ENCODE measurements at regions not wholly inside any gene's neighbourhood (a gene's known extent, or its start where the extent isn't known, plus 50 kb on each side); places are given as distances from the start of the nearest gene placed in this dataset.

GRCh38 chr2:107006836-107007235, 120.9 kb upstream of the ST6GAL2 start:
- Histone ChIP-seq H3K9me3 (ENCODE audit: control insufficient read depth in 1 of 2, low read length in 2 of 2) (no peaks in the 10 kb centered on the region), H3K36me3 (ENCODE audit: insufficient read depth, low read length) (no peaks in the 10 kb centered on the region), H3K4me1 (ENCODE audit: insufficient read depth, low read length) (no peaks in the 10 kb centered on the region), H3K4me3 (ENCODE audit: low read length in 2 of 2) (no peak overlapping the region), H3K27me3 (ENCODE audit: insufficient read depth, low read length) (no peaks in the 10 kb centered on the region), H3K27ac (ENCODE audit: low read depth, low read length) (no peak overlapping the region)
- intact Hi-C loops (cut with micrococcal nuclease) = no loop called here
- ChIA-PET POLR2A (ENCODE audit: partially characterized antibody) (no interaction called here), CTCF (ENCODE audit: partially characterized antibody) (no interaction called here)
- H3K27ac Mint-ChIP-seq = no peak overlapping the region
- H3K9me3 Mint-ChIP-seq = peaks cover 0 to 7% (median 3%) of the 10 kb centered on the region in 8 donors
- no peaks in the 10 kb centered on the region for H3K36me3 Mint-ChIP-seq
- no peaks in the 10 kb centered on the region for H3K4me1 Mint-ChIP-seq
- no peak overlapping the region for H3K4me3 Mint-ChIP-seq
- H3K27me3 Mint-ChIP-seq = no peaks in the 10 kb centered on the region
- DNase-seq = no peak

- POLR2A ChIA-PET (ENCODE audit: partially characterized antibody) = no interaction called here
- Mint-ChIP-seq H3K27me3 (no peaks in the 10 kb centered on the region), H3K9me3 (peaks cover 0 to 7% (median 3%) of the 10 kb centered on the region in 8 donors), H3K36me3 (no peaks in the 10 kb centered on the region), H3K4me1 (no peaks in the 10 kb centered on the region), H3K4me3 (no peak overlapping the region), H3K27ac (no peak overlapping the region)
- Histone ChIP-seq H3K27me3 (ENCODE audit: insufficient read depth, low read length) (no peaks in the 10 kb centered on the region), H3K9me3 (ENCODE audit: control insufficient read depth in 1 of 2, low read length in 2 of 2) (no peaks in the 10 kb centered on the region), H3K4me3 (ENCODE audit: low read length in 2 of 2) (no peak overlapping the region), H3K27ac (ENCODE audit: low read depth, low read length) (no peak overlapping the region), H3K4me1 (ENCODE audit: insufficient read depth, low read length) (no peaks in the 10 kb centered on the region), H3K36me3 (ENCODE audit: insufficient read depth, low read length) (no peaks in the 10 kb centered on the region)
- intact Hi-C loops (cut with micrococcal nuclease) = no loop called here
- DNase-seq = no peak
- CTCF ChIA-PET (ENCODE audit: partially characterized antibody) = no interaction called here
These were observed 122.0 kb upstream of the ST6GAL2 start for GRCh38 chr2:107007927-107008326.

- Mint-ChIP-seq H3K4me3 (no peak overlapping the region), H3K9me3 (peaks cover 0 to 6% (median 3%) of the 10 kb centered on the region in 8 donors), H3K27ac (no peak overlapping the region), H3K4me1 (no peaks in the 10 kb centered on the region), H3K27me3 (no peaks in the 10 kb centered on the region), H3K36me3 (no peaks in the 10 kb centered on the region)
- Histone ChIP-seq H3K27ac (ENCODE audit: low read depth, low read length) (no peak overlapping the region), H3K27me3 (ENCODE audit: insufficient read depth, low read length) (no peaks in the 10 kb centered on the region), H3K36me3 (ENCODE audit: insufficient read depth, low read length) (no peaks in the 10 kb centered on the region), H3K4me3 (ENCODE audit: low read length in 2 of 2) (no peak overlapping the region), H3K9me3 (ENCODE audit: control insufficient read depth in 1 of 2, low read length in 2 of 2) (no peaks in the 10 kb centered on the region), H3K4me1 (ENCODE audit: insufficient read depth, low read length) (no peaks in the 10 kb centered on the region)
- no peak for DNase-seq
- intact Hi-C loops (cut with micrococcal nuclease) = no loop called here
- ChIA-PET CTCF (ENCODE audit: partially characterized antibody) (no interaction called here), POLR2A (ENCODE audit: partially characterized antibody) (no interaction called here)
These were observed 122.9 kb upstream of the ST6GAL2 start for GRCh38 chr2:107008843-107009242.

GRCh38 chr2:107009275-107009674, 123.3 kb upstream of the ST6GAL2 start:
- Mint-ChIP-seq H3K36me3 (no peaks in the 10 kb centered on the region), H3K27ac (no peak overlapping the region), H3K4me3 (no peak overlapping the region), H3K27me3 (no peaks in the 10 kb centered on the region), H3K9me3 (peaks cover 0 to 6% (median 3%) of the 10 kb centered on the region in 8 donors), H3K4me1 (no peaks in the 10 kb centered on the region)
- H3K4me3 ChIP-seq (ENCODE audit: low read length in 2 of 2) = no peak overlapping the region
- POLR2A ChIA-PET (ENCODE audit: partially characterized antibody) = no interaction called here
- no peak for DNase-seq
- no peaks in the 10 kb centered on the region for H3K36me3 ChIP-seq (ENCODE audit: insufficient read depth, low read length)
- no peaks in the 10 kb centered on the region for H3K9me3 ChIP-seq (ENCODE audit: control insufficient read depth in 1 of 2, low read length in 2 of 2)
- intact Hi-C loops (cut with micrococcal nuclease) = no loop called here
- H3K27ac ChIP-seq (ENCODE audit: low read depth, low read length) = no peak overlapping the region
- H3K4me1 ChIP-seq (ENCODE audit: insufficient read depth, low read length) = no peaks in the 10 kb centered on the region
- H3K27me3 ChIP-seq (ENCODE audit: insufficient read depth, low read length) = no peaks in the 10 kb centered on the region
- CTCF ChIA-PET (ENCODE audit: partially characterized antibody) = no interaction called here

GRCh38 chr2:107012714-107013306, 126.8 kb upstream of the ST6GAL2 start:
- Mint-ChIP-seq H3K9me3 (peaks cover 0 to 6% (median 3%) of the 10 kb centered on the region in 8 donors), H3K27me3 (no peaks in the 10 kb centered on the region), H3K27ac (no peak overlapping the region), H3K36me3 (no peaks in the 10 kb centered on the region), H3K4me3 (no peak overlapping the region), H3K4me1 (no peaks in the 10 kb centered on the region)
- no peak for DNase-seq
- ChIA-PET CTCF (ENCODE audit: partially characterized antibody) (no interaction called here), POLR2A (ENCODE audit: partially characterized antibody) (no interaction called here)
- H3K9me3 ChIP-seq (ENCODE audit: control insufficient read depth in 1 of 2, low read length in 2 of 2) = no peaks in the 10 kb centered on the region
- no peaks in the 10 kb centered on the region for H3K36me3 ChIP-seq (ENCODE audit: insufficient read depth, low read length)
- no peaks in the 10 kb centered on the region for H3K27me3 ChIP-seq (ENCODE audit: insufficient read depth, low read length)
- H3K4me3 ChIP-seq (ENCODE audit: low read length in 2 of 2) = no peak overlapping the region
- H3K4me1 ChIP-seq (ENCODE audit: insufficient read depth, low read length) = no peaks in the 10 kb centered on the region
- intact Hi-C loops (cut with micrococcal nuclease) = no loop called here
- H3K27ac ChIP-seq (ENCODE audit: low read depth, low read length) = no peak overlapping the region

GRCh38 chr2:107013884-107014283, 127.9 kb upstream of the ST6GAL2 start:
- H3K27me3 Mint-ChIP-seq = no peaks in the 10 kb centered on the region

GRCh38 chr2:107018366-107018765, 132.4 kb upstream of the ST6GAL2 start:
- no peaks in the 10 kb centered on the region for H3K4me1 ChIP-seq (ENCODE audit: insufficient read depth, low read length)
- no peak overlapping the region for H3K4me3 Mint-ChIP-seq
- peaks cover 0 to 4% (median 2%) of the 10 kb centered on the region in 8 donors for H3K9me3 Mint-ChIP-seq
- no peak overlapping the region for H3K27ac ChIP-seq (ENCODE audit: low read depth, low read length)
- H3K9me3 ChIP-seq (ENCODE audit: control insufficient read depth in 1 of 2, low read length in 2 of 2) = no peaks in the 10 kb centered on the region
- DNase-seq = no peak
- no peaks in the 10 kb centered on the region for H3K4me1 Mint-ChIP-seq
- no peak overlapping the region for H3K4me3 ChIP-seq (ENCODE audit: low read length in 2 of 2)
- no peaks in the 10 kb centered on the region for H3K36me3 ChIP-seq (ENCODE audit: insufficient read depth, low read length)
- H3K27me3 ChIP-seq (ENCODE audit: insufficient read depth, low read length) = no peaks in the 10 kb centered on the region
- no peaks in the 10 kb centered on the region for H3K36me3 Mint-ChIP-seq
- intact Hi-C loops (cut with micrococcal nuclease) = no loop called here
- no peak overlapping the region for H3K27ac Mint-ChIP-seq
- ChIA-PET CTCF (ENCODE audit: partially characterized antibody) (no interaction called here), POLR2A (ENCODE audit: partially characterized antibody) (no interaction called here)
- no peaks in the 10 kb centered on the region for H3K27me3 Mint-ChIP-seq

More at GRCh38 chr2:107013884-107014283, 127.9 kb upstream of the ST6GAL2 start:
- no peaks in the 10 kb centered on the region for H3K4me1 Mint-ChIP-seq
- peaks cover 0 to 4% (median 3%) of the 10 kb centered on the region in 8 donors for H3K9me3 Mint-ChIP-seq
- intact Hi-C loops (cut with micrococcal nuclease) = no loop called here
- H3K4me1 ChIP-seq (ENCODE audit: insufficient read depth, low read length) = no peaks in the 10 kb centered on the region
- no peaks in the 10 kb centered on the region for H3K27me3 ChIP-seq (ENCODE audit: insufficient read depth, low read length)
- ChIA-PET CTCF (ENCODE audit: partially characterized antibody) (no interaction called here), POLR2A (ENCODE audit: partially characterized antibody) (no interaction called here)
- H3K36me3 ChIP-seq (ENCODE audit: insufficient read depth, low read length) = no peaks in the 10 kb centered on the region
- no peak overlapping the region for H3K4me3 ChIP-seq (ENCODE audit: low read length in 2 of 2)
- H3K27ac ChIP-seq (ENCODE audit: low read depth, low read length) = no peak overlapping the region
- no peaks in the 10 kb centered on the region for H3K9me3 ChIP-seq (ENCODE audit: control insufficient read depth in 1 of 2, low read length in 2 of 2)
- H3K27ac Mint-ChIP-seq = no peak overlapping the region
- H3K36me3 Mint-ChIP-seq = no peaks in the 10 kb centered on the region
- no peak overlapping the region for H3K4me3 Mint-ChIP-seq
- no peak for DNase-seq

- no peaks in the 10 kb centered on the region for H3K4me1 Mint-ChIP-seq
- POLR2A ChIA-PET (ENCODE audit: partially characterized antibody) = no interaction called here
- intact Hi-C loops (cut with micrococcal nuclease) = no loop called here
- Histone ChIP-seq H3K4me1 (ENCODE audit: insufficient read depth, low read length) (no peaks in the 10 kb centered on the region), H3K36me3 (ENCODE audit: insufficient read depth, low read length) (no peaks in the 10 kb centered on the region), H3K27me3 (ENCODE audit: insufficient read depth, low read length) (no peaks in the 10 kb centered on the region), H3K4me3 (ENCODE audit: low read length in 2 of 2) (no peak overlapping the region), H3K9me3 (ENCODE audit: control insufficient read depth in 1 of 2, low read length in 2 of 2) (no peaks in the 10 kb centered on the region), H3K27ac (ENCODE audit: low read depth, low read length) (no peak overlapping the region)
- H3K36me3 Mint-ChIP-seq = no peaks in the 10 kb centered on the region
- no peaks in the 10 kb centered on the region for H3K27me3 Mint-ChIP-seq
- CTCF ChIA-PET (ENCODE audit: partially characterized antibody) = no interaction called here
- H3K4me3 Mint-ChIP-seq = no peak overlapping the region
- DNase-seq = no peak
- H3K9me3 Mint-ChIP-seq = peaks cover 0 to 8% (median 4%) of the 10 kb centered on the region in 8 donors
- no peak overlapping the region for H3K27ac Mint-ChIP-seq
These were observed 134.4 kb upstream of the ST6GAL2 start for GRCh38 chr2:107020392-107020791.

Data from CD4-positive, alpha-beta memory T cell (primary cell).